ENCODE measurements at regions not wholly inside any gene's neighbourhood (a gene's known extent, or its start where the extent isn't known, plus 50 kb on each side); places are given as distances from the start of the nearest gene placed in this dataset.

DNA sequence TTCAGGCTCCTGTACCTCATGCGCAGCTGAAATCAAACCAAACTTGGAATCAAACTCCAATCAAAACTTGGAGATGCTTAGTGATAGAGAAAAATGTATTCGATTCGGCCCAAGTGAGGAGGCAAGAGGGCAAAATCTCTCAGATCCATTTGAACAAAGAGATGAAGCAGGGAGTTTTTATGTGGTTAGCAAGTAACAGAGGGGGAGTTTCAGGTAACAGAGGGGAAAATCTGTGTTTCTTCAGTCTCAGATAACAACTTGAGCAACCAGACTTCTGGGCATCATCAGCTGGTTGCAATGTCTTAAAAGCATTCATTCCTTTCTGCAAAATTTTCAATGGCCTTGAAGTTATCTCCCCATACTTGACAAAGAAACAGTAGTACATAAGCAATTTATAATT is 245.1 kb upstream of the AVPR1A start:
- TF ChIP-seq, protein P1, sequence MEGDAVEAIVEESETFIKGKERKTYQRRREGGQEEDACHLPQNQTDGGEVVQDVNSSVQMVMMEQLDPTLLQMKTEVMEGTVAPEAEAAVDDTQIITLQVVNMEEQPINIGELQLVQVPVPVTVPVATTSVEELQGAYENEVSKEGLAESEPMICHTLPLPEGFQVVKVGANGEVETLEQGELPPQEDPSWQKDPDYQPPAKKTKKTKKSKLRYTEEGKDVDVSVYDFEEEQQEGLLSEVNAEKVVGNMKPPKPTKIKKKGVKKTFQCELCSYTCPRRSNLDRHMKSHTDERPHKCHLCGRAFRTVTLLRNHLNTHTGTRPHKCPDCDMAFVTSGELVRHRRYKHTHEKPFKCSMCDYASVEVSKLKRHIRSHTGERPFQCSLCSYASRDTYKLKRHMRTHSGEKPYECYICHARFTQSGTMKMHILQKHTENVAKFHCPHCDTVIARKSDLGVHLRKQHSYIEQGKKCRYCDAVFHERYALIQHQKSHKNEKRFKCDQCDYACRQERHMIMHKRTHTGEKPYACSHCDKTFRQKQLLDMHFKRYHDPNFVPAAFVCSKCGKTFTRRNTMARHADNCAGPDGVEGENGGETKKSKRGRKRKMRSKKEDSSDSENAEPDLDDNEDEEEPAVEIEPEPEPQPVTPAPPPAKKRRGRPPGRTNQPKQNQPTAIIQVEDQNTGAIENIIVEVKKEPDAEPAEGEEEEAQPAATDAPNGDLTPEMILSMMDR (IDR thresholded peaks at IDR 0.05; ENCODE audit: low read depth, low read length, missing control alignments): no peak

GRCh38 chr12:63394983-63395382 is 244.0 kb upstream of the AVPR1A start:
- H3K4me3 ChIP-seq (ENCODE audit: low read depth, low read length): no peak overlapping the region
- no peaks in the 10 kb centered on the region for H3K27me3 ChIP-seq (replicated peaks)
- TF ChIP-seq, protein P1 (IDR thresholded peaks at IDR 0.05; ENCODE audit: low read depth, low read length, missing control alignments): no peak
- DNase-seq: no peak
- in situ Hi-C loops (cut with HindIII; ENCODE audit: low pct_ligation_motif_present, low sequenced_read_pairs): no loop called here
- H3K36me3 ChIP-seq (replicated peaks): no peaks in the 10 kb centered on the region
- no peak overlapping the region for H3K27ac ChIP-seq

More for the DNA sequence above, 245.1 kb upstream of the AVPR1A start:
- no peak for DNase-seq
- Histone ChIP-seq H3K27ac (no peak overlapping the region), H3K4me3 (ENCODE audit: low read depth, low read length) (no peak overlapping the region), H3K27me3 (replicated peaks) (no peaks in the 10 kb centered on the region), H3K36me3 (replicated peaks) (no peaks in the 10 kb centered on the region)
- in situ Hi-C loops (cut with HindIII; ENCODE audit: low pct_ligation_motif_present, low sequenced_read_pairs): no loop called here

DNA sequence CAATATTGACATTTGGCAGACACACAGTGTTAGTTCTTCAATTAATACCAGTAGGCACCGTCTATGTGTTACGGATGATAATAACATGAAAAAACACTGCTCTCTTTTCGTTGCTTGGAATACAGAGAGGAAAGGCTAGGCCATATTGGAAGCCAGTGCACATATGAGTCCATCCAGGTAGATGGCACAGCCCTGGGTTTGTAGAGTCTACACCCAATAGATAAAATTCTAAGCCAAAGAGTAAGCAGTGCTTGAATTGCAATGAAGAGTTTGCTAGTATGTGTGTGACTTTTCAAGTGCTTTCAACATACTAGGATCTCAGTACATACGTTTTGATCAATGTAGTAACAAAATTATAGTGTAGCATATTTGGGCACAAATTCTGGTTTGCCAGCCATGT is 243.3 kb upstream of the AVPR1A start:
- Histone ChIP-seq H3K4me3 (ENCODE audit: low read depth, low read length) (no peak overlapping the region), H3K27me3 (replicated peaks) (no peaks in the 10 kb centered on the region), H3K27ac (no peak overlapping the region), H3K36me3 (replicated peaks) (no peaks in the 10 kb centered on the region)
- no peak for DNase-seq
- TF ChIP-seq, protein P1 (IDR thresholded peaks at IDR 0.05; ENCODE audit: low read depth, low read length, missing control alignments): no peak
- in situ Hi-C loops (cut with HindIII; ENCODE audit: low pct_ligation_motif_present, low sequenced_read_pairs): no loop called here

- Histone ChIP-seq H3K27me3 (replicated peaks) (no peaks in the 10 kb centered on the region), H3K4me3 (ENCODE audit: low read depth, low read length) (no peak overlapping the region), H3K36me3 (replicated peaks) (no peaks in the 10 kb centered on the region), H3K27ac (no peak overlapping the region)
- DNase-seq: no peak
- in situ Hi-C loops (cut with HindIII; ENCODE audit: low pct_ligation_motif_present, low sequenced_read_pairs): no loop called here
- TF ChIP-seq, protein P1 (IDR thresholded peaks at IDR 0.05; ENCODE audit: low read depth, low read length, missing control alignments): no peak
These were observed 238.2 kb upstream of the AVPR1A start for GRCh38 chr12:63389211-63389610.

DNA sequence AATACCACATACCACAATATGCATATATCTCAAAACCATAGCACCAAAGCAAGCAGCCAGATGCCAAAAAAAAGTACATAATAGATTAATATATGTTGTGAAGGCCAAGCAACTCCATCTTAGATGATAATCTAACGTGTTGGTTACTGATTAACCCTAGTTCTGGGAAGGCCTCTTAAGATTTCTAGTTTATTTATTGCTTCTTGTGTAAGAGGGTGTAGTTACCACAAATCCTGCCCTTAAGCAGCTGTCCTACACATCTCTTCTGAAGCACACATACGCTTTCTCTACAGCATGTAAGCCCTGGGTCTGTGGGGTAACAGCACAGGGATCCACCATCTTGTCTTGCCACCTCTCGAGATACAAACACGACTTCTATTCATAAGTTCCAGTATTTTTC is 236.8 kb upstream of the AVPR1A start:
- DNase-seq: no peak
- in situ Hi-C loops (cut with HindIII; ENCODE audit: low pct_ligation_motif_present, low sequenced_read_pairs): no loop called here
- Histone ChIP-seq H3K36me3 (replicated peaks) (no peaks in the 10 kb centered on the region), H3K27me3 (replicated peaks) (no peaks in the 10 kb centered on the region), H3K27ac (no peak overlapping the region), H3K4me3 (ENCODE audit: low read depth, low read length) (no peak overlapping the region)
- TF ChIP-seq, protein P1 (IDR thresholded peaks at IDR 0.05; ENCODE audit: low read depth, low read length, missing control alignments): no peak

- in situ Hi-C loops (cut with HindIII; ENCODE audit: low pct_ligation_motif_present, low sequenced_read_pairs): no loop called here
- TF ChIP-seq, protein P1 (IDR thresholded peaks at IDR 0.05; ENCODE audit: low read depth, low read length, missing control alignments): no peak
- H3K36me3 ChIP-seq (replicated peaks): no peaks in the 10 kb centered on the region
- no peak overlapping the region for H3K27ac ChIP-seq
- no peaks in the 10 kb centered on the region for H3K27me3 ChIP-seq (replicated peaks)
- H3K4me3 ChIP-seq (ENCODE audit: low read depth, low read length): no peak overlapping the region
- peak; percentile 64 for DNase-seq
These were observed 231.9 kb upstream of the AVPR1A start for GRCh38 chr12:63382930-63383329.

Data from brain microvascular endothelial cell (primary cell).